ENCODE measurements at regions not wholly inside any gene's neighbourhood (a gene's known extent, or its start where the extent isn't known, plus 50 kb on each side); places are given as distances from the start of the nearest gene placed in this dataset.

- Histone ChIP-seq H3K27ac (ENCODE audit: low read length) (peak overlapping the region; percentile 59), H3K27me3 (ENCODE audit: control insufficient read depth, insufficient read depth) (no peaks in the 10 kb centered on the region), H3K4me1 (ENCODE audit: control insufficient read depth, insufficient read depth, low read length) (no peaks in the 10 kb centered on the region), H3K4me3 (ENCODE audit: low read length) (no peak overlapping the region), H3K9me3 (ENCODE audit: control insufficient read depth, low read length) (no peaks in the 10 kb centered on the region)
- WGBS: 68% methylated on average over 4 of the region's 4 CpGs
- DNase-seq (peak in 1 of 3 donors; percentile 60), ATAC-seq (peak in 1 of 2 donors; percentile 64)
- intact Hi-C loops (cut with DNase I): no loop called here
Measured at GRCh38 chr1:56404066-56404465, 175.3 kb downstream of the PLPP3 start.

- ATAC-seq (no peak), DNase-seq (no peak)
- Histone ChIP-seq H3K9me3 (ENCODE audit: control insufficient read depth, low read length) (no peaks in the 10 kb centered on the region), H3K4me3 (ENCODE audit: low read length) (no peak overlapping the region), H3K4me1 (ENCODE audit: control insufficient read depth, insufficient read depth, low read length) (no peaks in the 10 kb centered on the region), H3K27ac (ENCODE audit: low read length) (no peak overlapping the region), H3K27me3 (ENCODE audit: control insufficient read depth, insufficient read depth) (no peaks in the 10 kb centered on the region)
- intact Hi-C loops (cut with DNase I): no loop called here
- WGBS: 94% methylated on average over 4 of the region's 4 CpGs
Measured at GRCh38 chr1:56403321-56403720, 176.0 kb downstream of the PLPP3 start.

- ATAC-seq: no peak
- WGBS: 97% methylated on average over 1 of the region's 1 CpG
- no peak overlapping the region for H3K27ac ChIP-seq (ENCODE audit: low read length)
Measured at GRCh38 chr1:56401191-56401590, 178.2 kb downstream of the PLPP3 start.

GRCh38 chr1:56400526-56400925 is 178.8 kb downstream of the PLPP3 start:
- Histone ChIP-seq H3K4me1 (ENCODE audit: control insufficient read depth, insufficient read depth, low read length) (no peaks in the 10 kb centered on the region), H3K9me3 (ENCODE audit: control insufficient read depth, low read length) (no peaks in the 10 kb centered on the region), H3K27ac (ENCODE audit: low read length) (no peak overlapping the region), H3K4me3 (ENCODE audit: low read length) (no peak overlapping the region), H3K27me3 (ENCODE audit: control insufficient read depth, insufficient read depth) (no peaks in the 10 kb centered on the region)
- intact Hi-C loops (cut with DNase I): no loop called here
- DNase-seq: no peak
- ATAC-seq: no peak

More at GRCh38 chr1:56401191-56401590, 178.2 kb downstream of the PLPP3 start:
- Histone ChIP-seq H3K4me1 (ENCODE audit: control insufficient read depth, insufficient read depth, low read length) (no peaks in the 10 kb centered on the region), H3K27me3 (ENCODE audit: control insufficient read depth, insufficient read depth) (no peaks in the 10 kb centered on the region), H3K4me3 (ENCODE audit: low read length) (no peak overlapping the region), H3K9me3 (ENCODE audit: control insufficient read depth, low read length) (no peaks in the 10 kb centered on the region)
- no peak for DNase-seq
- intact Hi-C loops (cut with DNase I): no loop called here

- H3K9me3 ChIP-seq (ENCODE audit: control insufficient read depth, low read length): no peaks in the 10 kb centered on the region
- ATAC-seq (no peak), DNase-seq (no peak)
- H3K27ac ChIP-seq (ENCODE audit: low read length): no peak overlapping the region
- 79% methylated on average over 3 of the region's 3 CpGs for WGBS
- no peaks in the 10 kb centered on the region for H3K27me3 ChIP-seq (ENCODE audit: control insufficient read depth, insufficient read depth)
- H3K4me3 ChIP-seq (ENCODE audit: low read length): no peak overlapping the region
- intact Hi-C loops (cut with DNase I): loop anchor here in 1 of 4 donors (10.0 kb wide), 1 partner anchor 95 kb away; no protein-coding TSS in a partner anchor
- H3K4me1 ChIP-seq (ENCODE audit: control insufficient read depth, insufficient read depth, low read length): no peaks in the 10 kb centered on the region
Measured at GRCh38 chr1:56399795-56400194, 179.6 kb downstream of the PLPP3 start.

- intact Hi-C loops (cut with DNase I): loop anchor here in 1 of 4 donors (10.0 kb wide), 1 partner anchor 95 kb away; no protein-coding TSS in a partner anchor
- Histone ChIP-seq H3K4me3 (ENCODE audit: low read length) (no peak overlapping the region), H3K4me1 (ENCODE audit: control insufficient read depth, insufficient read depth, low read length) (no peaks in the 10 kb centered on the region), H3K27ac (ENCODE audit: low read length) (no peak overlapping the region), H3K27me3 (ENCODE audit: control insufficient read depth, insufficient read depth) (no peaks in the 10 kb centered on the region), H3K9me3 (ENCODE audit: control insufficient read depth, low read length) (no peaks in the 10 kb centered on the region)
- DNase-seq (no peak), ATAC-seq (no peak)
- 75% methylated on average over 2 of the region's 2 CpGs for WGBS
Measured at GRCh38 chr1:56399326-56399725, 180.0 kb downstream of the PLPP3 start.

GRCh38 chr1:56397811-56398231 is 181.5 kb downstream of the PLPP3 start:
- H3K4me1 ChIP-seq (ENCODE audit: control insufficient read depth, insufficient read depth, low read length): peaks cover 2% of the 10 kb centered on the region
- DNase-seq (no peak), ATAC-seq (no peak)
- intact Hi-C loops (cut with DNase I): loop anchor here in 1 of 4 donors (10.0 kb wide), 1 partner anchor 93 kb away; no protein-coding TSS in a partner anchor
- H3K27ac ChIP-seq (ENCODE audit: low read length): no peak overlapping the region
- no peaks in the 10 kb centered on the region for H3K27me3 ChIP-seq (ENCODE audit: control insufficient read depth, insufficient read depth)
- no peak overlapping the region for H3K4me3 ChIP-seq (ENCODE audit: low read length)
- no peaks in the 10 kb centered on the region for H3K9me3 ChIP-seq (ENCODE audit: control insufficient read depth, low read length)
- WGBS: 46% methylated on average over 2 of the region's 2 CpGs

- Histone ChIP-seq H3K4me1 (ENCODE audit: control insufficient read depth, insufficient read depth, low read length) (peaks cover 2% of the 10 kb centered on the region), H3K27ac (ENCODE audit: low read length) (no peak overlapping the region), H3K9me3 (ENCODE audit: control insufficient read depth, low read length) (no peaks in the 10 kb centered on the region), H3K4me3 (ENCODE audit: low read length) (no peak overlapping the region), H3K27me3 (ENCODE audit: control insufficient read depth, insufficient read depth) (no peaks in the 10 kb centered on the region)
- intact Hi-C loops (cut with DNase I): loop anchor here in 1 of 4 donors (10.0 kb wide), 1 partner anchor 93 kb away; no protein-coding TSS in a partner anchor
- DNase-seq: no peak
- 41% methylated on average over 2 of the region's 2 CpGs for WGBS
- peak; percentile 30 to 31 for ATAC-seq
Measured at GRCh38 chr1:56397409-56397808, 182.0 kb downstream of the PLPP3 start.

- no peak overlapping the region for H3K27ac ChIP-seq (ENCODE audit: low read length)
- 39% methylated on average over 4 of the region's 4 CpGs for WGBS
Measured at GRCh38 chr1:56396581-56396980, 182.8 kb downstream of the PLPP3 start.

GRCh38 chr1:56395776-56396175 is 183.6 kb downstream of the PLPP3 start:
- ATAC-seq: no peak
- no peaks in the 10 kb centered on the region for H3K27me3 ChIP-seq (ENCODE audit: control insufficient read depth, insufficient read depth)
- intact Hi-C loops (cut with DNase I): loop anchor here in 1 of 4 donors (10.0 kb wide), 1 partner anchor 91 kb away; no protein-coding TSS in a partner anchor
- peaks cover 2% of the 10 kb centered on the region for H3K4me1 ChIP-seq (ENCODE audit: control insufficient read depth, insufficient read depth, low read length)
- no peaks in the 10 kb centered on the region for H3K9me3 ChIP-seq (ENCODE audit: control insufficient read depth, low read length)
- no peak overlapping the region for H3K27ac ChIP-seq (ENCODE audit: low read length)
- WGBS: 99% methylated on average over 2 of the region's 2 CpGs
- DNase-seq: no peak
- H3K4me3 ChIP-seq (ENCODE audit: low read length): no peak overlapping the region

More at GRCh38 chr1:56396581-56396980, 182.8 kb downstream of the PLPP3 start:
- intact Hi-C loops (cut with DNase I): loop anchor here in 1 of 4 donors (10.0 kb wide), 1 partner anchor 92 kb away; no protein-coding TSS in a partner anchor
- ATAC-seq (peak; percentile 71 to 83), DNase-seq (peak in 1 of 3 donors; percentile 45)
- Histone ChIP-seq H3K4me1 (ENCODE audit: control insufficient read depth, insufficient read depth, low read length) (peaks cover 2% of the 10 kb centered on the region), H3K27me3 (ENCODE audit: control insufficient read depth, insufficient read depth) (no peaks in the 10 kb centered on the region), H3K4me3 (ENCODE audit: low read length) (no peak overlapping the region), H3K9me3 (ENCODE audit: control insufficient read depth, low read length) (no peaks in the 10 kb centered on the region)

GRCh38 chr1:56394298-56394697 is 185.1 kb downstream of the PLPP3 start:
- WGBS: 53% methylated on average over 6 of the region's 6 CpGs
- no peak overlapping the region for H3K4me3 ChIP-seq (ENCODE audit: low read length)
- no peaks in the 10 kb centered on the region for H3K9me3 ChIP-seq (ENCODE audit: control insufficient read depth, low read length)
- intact Hi-C loops (cut with DNase I): loop anchor here in 1 of 4 donors (10.0 kb wide), 1 partner anchor 89 kb away; no protein-coding TSS in a partner anchor
- DNase-seq (peak in 1 of 3 donors; percentile 56), ATAC-seq (peak in 1 of 2 donors; percentile 25)
- H3K27ac ChIP-seq (ENCODE audit: low read length): no peak overlapping the region
- no peaks in the 10 kb centered on the region for H3K27me3 ChIP-seq (ENCODE audit: control insufficient read depth, insufficient read depth)
- H3K4me1 ChIP-seq (ENCODE audit: control insufficient read depth, insufficient read depth, low read length): peaks cover 2% of the 10 kb centered on the region

Data from right cardiac atrium (tissue), 5 donors.